AG09309 (cell line): ENCODE measurements at regions not wholly inside any gene's neighbourhood (a gene's known extent, or its start where the extent isn't known, plus 50 kb on each side); places are given as distances from the start of the nearest gene placed in this dataset.

Experiments
- DNase-seq: peaks from one replicate; pipeline ENCODE4 v3.0.0-alpha.2; 2010; ENCODE audit warnings: low read depth
- H3K4me3 ChIP-seq: 2 replicates; pipeline ENCODE4 v1.5.1; 2011; ENCODE audit warnings: mild to moderate bottlenecking, low read depth, low read length, moderate library complexity; ENCODE audit not compliant: control insufficient read depth
- TF ChIP-seq, protein P1 (sequence below): IDR thresholded peaks from 2 replicates; pipeline ENCODE4 v1.5.1; 2011; ENCODE audit warnings: mild to moderate bottlenecking, low read depth, low read length, inconsistent platforms; ENCODE audit not compliant: insufficient read depth, control insufficient read depth; ENCODE audit errors: missing control alignments

GRCh38 chr17:72234985-72235384 lies 114.2 kb downstream of the SOX9 start:
- TF ChIP-seq, protein P1, sequence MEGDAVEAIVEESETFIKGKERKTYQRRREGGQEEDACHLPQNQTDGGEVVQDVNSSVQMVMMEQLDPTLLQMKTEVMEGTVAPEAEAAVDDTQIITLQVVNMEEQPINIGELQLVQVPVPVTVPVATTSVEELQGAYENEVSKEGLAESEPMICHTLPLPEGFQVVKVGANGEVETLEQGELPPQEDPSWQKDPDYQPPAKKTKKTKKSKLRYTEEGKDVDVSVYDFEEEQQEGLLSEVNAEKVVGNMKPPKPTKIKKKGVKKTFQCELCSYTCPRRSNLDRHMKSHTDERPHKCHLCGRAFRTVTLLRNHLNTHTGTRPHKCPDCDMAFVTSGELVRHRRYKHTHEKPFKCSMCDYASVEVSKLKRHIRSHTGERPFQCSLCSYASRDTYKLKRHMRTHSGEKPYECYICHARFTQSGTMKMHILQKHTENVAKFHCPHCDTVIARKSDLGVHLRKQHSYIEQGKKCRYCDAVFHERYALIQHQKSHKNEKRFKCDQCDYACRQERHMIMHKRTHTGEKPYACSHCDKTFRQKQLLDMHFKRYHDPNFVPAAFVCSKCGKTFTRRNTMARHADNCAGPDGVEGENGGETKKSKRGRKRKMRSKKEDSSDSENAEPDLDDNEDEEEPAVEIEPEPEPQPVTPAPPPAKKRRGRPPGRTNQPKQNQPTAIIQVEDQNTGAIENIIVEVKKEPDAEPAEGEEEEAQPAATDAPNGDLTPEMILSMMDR, result no peak

DNA sequence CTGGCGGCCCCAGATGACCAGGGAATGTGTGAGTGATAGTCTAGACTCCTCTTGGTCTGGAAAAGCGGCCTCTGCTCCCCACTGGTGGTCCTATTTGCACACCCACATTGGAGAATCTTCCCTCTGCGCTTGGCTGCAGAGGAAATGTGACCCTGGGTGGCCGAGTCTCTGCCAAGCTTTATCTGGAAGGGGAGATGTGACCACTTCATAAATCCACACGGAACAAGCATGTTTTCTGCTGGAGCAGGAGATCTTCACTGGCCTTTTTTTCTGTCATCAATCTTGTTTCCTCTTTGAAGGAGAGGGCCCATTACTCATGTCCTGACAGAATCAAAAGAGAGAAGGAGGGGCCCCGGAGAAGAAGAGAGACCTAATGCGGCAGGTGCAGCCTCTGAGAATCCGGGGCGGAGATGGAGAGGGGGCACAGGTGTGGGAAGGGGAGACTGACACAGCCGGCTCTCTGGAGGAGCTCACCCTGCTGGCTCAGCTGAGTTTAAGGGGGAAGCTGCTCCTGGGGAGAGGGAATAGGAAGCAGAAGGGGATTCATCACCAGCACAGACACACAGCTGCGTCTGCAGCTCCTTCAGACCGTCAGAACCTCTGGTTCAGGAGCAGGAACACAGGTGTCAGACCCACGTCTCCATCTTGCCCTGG lies 116.3 kb downstream of the SOX9 start:
- TF ChIP-seq, protein P1, result no peak

More at GRCh38 chr17:72234985-72235384, 114.2 kb downstream of the SOX9 start:
- no peak overlapping the region for H3K4me3 ChIP-seq
- no peak for DNase-seq

DNA sequence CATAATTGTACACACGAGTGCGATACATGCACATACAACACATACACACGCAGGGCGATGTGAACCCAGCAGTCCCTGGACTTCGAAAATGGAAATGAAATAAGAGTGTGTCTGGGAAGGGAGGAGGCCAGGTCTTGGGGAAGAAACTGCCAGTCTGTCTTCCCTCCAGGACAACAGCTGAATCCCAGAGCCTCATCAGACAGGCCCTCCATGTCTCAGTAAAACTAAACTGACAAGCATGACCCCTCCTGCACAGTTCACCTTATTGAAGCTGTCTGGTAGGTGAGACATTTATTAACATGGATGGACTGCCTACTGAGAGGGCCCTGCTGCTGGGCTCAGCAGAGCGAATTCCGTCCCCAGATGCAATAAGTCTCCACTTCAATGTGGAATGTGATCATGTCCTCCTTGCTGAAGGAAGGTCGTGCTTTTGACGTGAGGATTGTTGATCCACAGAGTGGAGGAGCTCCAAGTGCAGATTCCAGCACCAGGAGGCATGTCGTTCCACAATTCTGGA lies 117.4 kb downstream of the SOX9 start:
- TF ChIP-seq, protein P1, result no peak
- H3K4me3 ChIP-seq, result no peak overlapping the region
- DNase-seq, result no peak

More for the DNA sequence above, 116.3 kb downstream of the SOX9 start:
- DNase-seq, result no peak
- no peak overlapping the region for H3K4me3 ChIP-seq

DNA sequence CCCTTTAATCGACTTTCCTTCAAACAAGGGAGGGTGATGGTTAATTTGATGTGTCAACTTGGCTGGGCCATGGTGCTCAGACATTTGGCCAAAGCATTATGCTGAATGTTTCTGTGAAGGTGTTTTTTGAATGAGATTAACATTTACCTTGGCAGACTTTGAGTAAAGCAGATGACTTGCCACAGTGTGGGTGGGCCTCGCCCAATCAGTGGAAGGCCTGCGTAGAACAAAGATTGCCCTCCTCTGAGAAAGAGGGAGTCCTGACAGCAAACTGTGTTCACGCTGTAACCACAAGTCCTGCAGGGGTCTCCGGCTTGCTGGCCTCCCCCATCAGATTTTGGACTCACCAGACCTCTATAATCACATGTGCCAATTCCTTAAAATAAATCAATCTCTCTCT lies 118.7 kb downstream of the SOX9 start:
- DNase-seq, result no peak
- TF ChIP-seq, protein P1, result no peak
- H3K4me3 ChIP-seq, result no peak overlapping the region

- DNase-seq, result no peak
- H3K4me3 ChIP-seq, result no peak overlapping the region
- TF ChIP-seq, protein P1, result no peak
Measured at GRCh38 chr17:72240333-72240732, 119.5 kb downstream of the SOX9 start.

- TF ChIP-seq, protein P1, result no peak
- H3K4me3 ChIP-seq, result no peak overlapping the region
- DNase-seq, result no peak
Measured at GRCh38 chr17:72244494-72244893, 123.7 kb downstream of the SOX9 start.
